Body of pancreas (tissue), 4 donors: ENCODE measurements at regions not wholly inside any gene's neighbourhood (a gene's known extent, or its start where the extent isn't known, plus 50 kb on each side); places are given as distances from the start of the nearest gene placed in this dataset.

ENCODE experiments used
- POLR2A ChIP-seq, 3 donors: fragments of 450-650 bp; IDR thresholded peaks; one replicate each; pipeline ENCODE4 v1.6.1; 2016; ENCODE audit warnings: antibody characterized with exemption in 3 of 3, mild to moderate bottlenecking in 2 of 3
- TF ChIP-seq, protein P1 (sequence below), 7 experiments: fragments of 450-650 bp in 4 of 7; fragments of 200-600 bp in 3 of 7; sonication (generic) in 3 of 7; IDR thresholded peaks; one replicate each; pipeline ENCODE4 v1.5.1; 2016 to 2019; ENCODE audit warnings: antibody characterized with exemption in 7 of 7

- TF ChIP-seq, protein P1, sequence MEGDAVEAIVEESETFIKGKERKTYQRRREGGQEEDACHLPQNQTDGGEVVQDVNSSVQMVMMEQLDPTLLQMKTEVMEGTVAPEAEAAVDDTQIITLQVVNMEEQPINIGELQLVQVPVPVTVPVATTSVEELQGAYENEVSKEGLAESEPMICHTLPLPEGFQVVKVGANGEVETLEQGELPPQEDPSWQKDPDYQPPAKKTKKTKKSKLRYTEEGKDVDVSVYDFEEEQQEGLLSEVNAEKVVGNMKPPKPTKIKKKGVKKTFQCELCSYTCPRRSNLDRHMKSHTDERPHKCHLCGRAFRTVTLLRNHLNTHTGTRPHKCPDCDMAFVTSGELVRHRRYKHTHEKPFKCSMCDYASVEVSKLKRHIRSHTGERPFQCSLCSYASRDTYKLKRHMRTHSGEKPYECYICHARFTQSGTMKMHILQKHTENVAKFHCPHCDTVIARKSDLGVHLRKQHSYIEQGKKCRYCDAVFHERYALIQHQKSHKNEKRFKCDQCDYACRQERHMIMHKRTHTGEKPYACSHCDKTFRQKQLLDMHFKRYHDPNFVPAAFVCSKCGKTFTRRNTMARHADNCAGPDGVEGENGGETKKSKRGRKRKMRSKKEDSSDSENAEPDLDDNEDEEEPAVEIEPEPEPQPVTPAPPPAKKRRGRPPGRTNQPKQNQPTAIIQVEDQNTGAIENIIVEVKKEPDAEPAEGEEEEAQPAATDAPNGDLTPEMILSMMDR (IDR thresholded peaks at IDR 0.05) = no peak
- TF ChIP-seq POLR2A (IDR thresholded peaks at IDR 0.05) = no peak
Observed at GRCh38 chr7:12827219-12827821, 139.9 kb downstream of the ARL4A start.
